Psoas muscle (tissue), 7 donors: ENCODE measurements at regions not wholly inside any gene's neighbourhood (a gene's known extent, or its start where the extent isn't known, plus 50 kb on each side); places are given as distances from the start of the nearest gene placed in this dataset.

ENCODE experiments used
- ATAC-seq, 4 donors: fragments of 200-7000 bp; cut with Tn5 transposase; one replicate each; pipeline ENCODE4 v1.9.1; 2020; ENCODE audit warnings: moderate library complexity in 3 of 4, mild to moderate bottlenecking in 2 of 4
- DNase-seq, 2 donors: peaks; one replicate each; pipeline ENCODE4 v3.0.0-alpha.2; 2020
- H3K27ac ChIP-seq: fragments of 200-600 bp; one replicate; pipeline ENCODE4 v1.8.0; 2022
- H3K27me3 ChIP-seq, 3 donors: fragments of 200-600 bp in 1 of 3; one replicate each; pipeline versions ENCODE4 v1.6.1 to v1.8.0; 2013 to 2022; ENCODE audit warnings: low read length in 2 of 3, mild to moderate bottlenecking in 2 of 3, moderate library complexity in 1 of 3; ENCODE audit not compliant: insufficient read depth in 3 of 3
- H3K36me3 ChIP-seq, 2 donors: fragments of 200-600 bp in 1 of 2; one replicate each; pipeline versions ENCODE4 v1.6.1 to v1.8.0; 2013 to 2022; ENCODE audit warnings: low read depth in 1 of 2, mild to moderate bottlenecking in 1 of 2, moderate library complexity in 1 of 2; ENCODE audit not compliant: insufficient read depth in 1 of 2
- H3K4me1 ChIP-seq: fragments of 200-600 bp; one replicate; pipeline ENCODE4 v1.8.0; 2022
- H3K4me3 ChIP-seq: fragments of 200-600 bp; one replicate; pipeline ENCODE4 v1.8.0; 2022; ENCODE audit warnings: mild to moderate bottlenecking
- H3K9me3 ChIP-seq: fragments of 200-600 bp; one replicate; pipeline ENCODE4 v1.8.0; 2022
- WGBS, 3 donors: extraction: QIAGEN DNeasy Blood & Tissue Kit; methylation state at CpG; one replicate each; pipeline versions ENCODE4 v1.1.6 to v1.1.7; 2013; 5-methylcytosine and 5-hydroxymethylcytosine counted together
- intact Hi-C, 2 donors: fragments of 100-400 bp; cut with DNase I; formaldehyde crosslinking; loops; one replicate each; pipeline versions ENCODE4 v1.11.0 to v1.14.2; 2022
- TF ChIP-seq, protein P1 (sequence below): fragments of 200-600 bp; IDR thresholded peaks from one replicate; pipeline ENCODE4 v1.8.0; 2022; ENCODE audit warnings: antibody characterized with exemption
- donor health status: healthy with polysubstance abuse.
- donor health status: DM: no; HTN: no; CAD: no; lungs with moderate emphysema.
- donor health status: Bipolar disorder and iron deficiency.
- donor health status: healthy.
- donor health status: DM: yes; HTN: yes; CAD: no.
- donor health status: DM: no; HTN: no; CAD: no.
- donor health status: DM: yes; HTN: yes; CAD: no.

DNA sequence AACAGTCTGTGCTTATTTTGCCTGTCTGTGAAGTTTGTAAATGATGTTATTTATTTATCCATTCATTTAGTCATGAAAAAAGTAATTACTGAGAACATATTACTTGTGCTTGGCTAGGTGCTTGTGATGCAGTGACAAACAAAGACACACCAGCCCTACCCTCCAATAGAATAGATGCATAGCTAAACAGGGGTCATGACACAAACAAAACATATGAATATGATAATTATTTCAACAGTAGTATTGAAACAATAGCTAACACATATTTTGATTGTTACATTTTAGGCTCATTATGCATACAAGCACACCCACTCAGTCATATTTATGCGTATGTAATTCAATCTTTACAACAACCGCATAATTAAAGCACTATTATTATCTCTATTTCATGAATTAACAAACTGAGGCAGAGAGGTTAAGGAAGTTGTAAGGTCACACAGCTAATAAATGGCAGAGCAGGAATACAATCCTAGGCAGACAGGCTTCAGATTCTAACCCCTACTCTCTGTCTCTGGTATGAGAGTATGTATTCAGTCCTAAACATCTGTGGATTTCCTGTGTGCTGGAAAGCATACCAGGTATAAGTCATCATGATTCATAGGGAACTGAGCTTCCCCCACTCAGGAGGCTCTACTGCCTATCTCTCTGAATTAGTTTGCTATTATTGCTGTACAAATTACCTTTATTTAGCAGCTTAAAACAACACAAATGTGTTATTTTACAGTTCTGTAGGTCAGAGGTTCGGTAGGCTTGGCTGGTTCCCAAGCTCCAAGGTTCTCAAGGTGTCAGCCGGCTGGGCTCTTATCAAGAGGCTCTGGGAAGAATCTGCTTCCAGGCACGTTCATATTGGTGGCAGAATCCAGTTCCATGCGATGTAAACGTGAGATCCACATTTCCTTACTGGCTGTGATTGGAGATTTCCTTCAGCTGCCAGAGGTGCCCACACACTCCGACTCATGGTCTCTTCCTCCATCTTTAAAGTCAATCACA lies 509.4 kb downstream of the GALC start:
- no peaks in the 10 kb centered on the region for H3K36me3 ChIP-seq
- H3K27ac ChIP-seq = no peak overlapping the region
- WGBS, 3 donors = 80 to 83% (median 83%) methylated on average over 8 of the region's 8 CpGs
- no peaks in the 10 kb centered on the region for H3K27me3 ChIP-seq
- DNase-seq = no peak
- H3K9me3 ChIP-seq = no peaks in the 10 kb centered on the region
- H3K4me3 ChIP-seq = no peak overlapping the region
- TF ChIP-seq, protein P1, sequence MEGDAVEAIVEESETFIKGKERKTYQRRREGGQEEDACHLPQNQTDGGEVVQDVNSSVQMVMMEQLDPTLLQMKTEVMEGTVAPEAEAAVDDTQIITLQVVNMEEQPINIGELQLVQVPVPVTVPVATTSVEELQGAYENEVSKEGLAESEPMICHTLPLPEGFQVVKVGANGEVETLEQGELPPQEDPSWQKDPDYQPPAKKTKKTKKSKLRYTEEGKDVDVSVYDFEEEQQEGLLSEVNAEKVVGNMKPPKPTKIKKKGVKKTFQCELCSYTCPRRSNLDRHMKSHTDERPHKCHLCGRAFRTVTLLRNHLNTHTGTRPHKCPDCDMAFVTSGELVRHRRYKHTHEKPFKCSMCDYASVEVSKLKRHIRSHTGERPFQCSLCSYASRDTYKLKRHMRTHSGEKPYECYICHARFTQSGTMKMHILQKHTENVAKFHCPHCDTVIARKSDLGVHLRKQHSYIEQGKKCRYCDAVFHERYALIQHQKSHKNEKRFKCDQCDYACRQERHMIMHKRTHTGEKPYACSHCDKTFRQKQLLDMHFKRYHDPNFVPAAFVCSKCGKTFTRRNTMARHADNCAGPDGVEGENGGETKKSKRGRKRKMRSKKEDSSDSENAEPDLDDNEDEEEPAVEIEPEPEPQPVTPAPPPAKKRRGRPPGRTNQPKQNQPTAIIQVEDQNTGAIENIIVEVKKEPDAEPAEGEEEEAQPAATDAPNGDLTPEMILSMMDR = no peak
- ATAC-seq = no peak
- H3K4me1 ChIP-seq = no peaks in the 10 kb centered on the region
- intact Hi-C loops = no loop called here

DNA sequence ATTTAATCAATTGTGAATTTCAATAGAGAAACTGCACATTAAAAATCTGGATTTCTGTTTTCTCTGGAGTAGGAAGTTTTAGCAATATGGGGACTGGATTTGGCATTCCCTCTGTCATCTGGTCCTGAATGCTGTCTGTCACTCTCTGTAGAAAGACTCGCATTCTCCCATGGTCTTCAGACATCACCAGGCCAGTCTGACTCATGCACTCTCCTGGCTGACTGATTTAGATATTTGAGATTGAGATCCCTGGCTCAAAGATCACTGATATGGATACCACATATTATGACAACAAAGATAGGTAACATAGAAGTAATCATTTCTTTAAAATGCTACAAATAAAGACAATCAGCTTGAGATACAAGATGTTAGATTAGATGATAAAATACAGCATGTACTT lies 524.5 kb downstream of the GALC start:
- WGBS, 3 donors = 80 to 92% (median 81%) methylated on average over 1 of the region's 1 CpG
- intact Hi-C loops = no loop called here
- DNase-seq (no peak), ATAC-seq (no peak)
- H3K4me1 ChIP-seq = no peaks in the 10 kb centered on the region
- H3K27ac ChIP-seq = no peak overlapping the region
- no peak overlapping the region for H3K4me3 ChIP-seq
- no peaks in the 10 kb centered on the region for H3K36me3 ChIP-seq
- no peaks in the 10 kb centered on the region for H3K27me3 ChIP-seq
- no peaks in the 10 kb centered on the region for H3K9me3 ChIP-seq
- TF ChIP-seq, protein P1 = no peak

DNA sequence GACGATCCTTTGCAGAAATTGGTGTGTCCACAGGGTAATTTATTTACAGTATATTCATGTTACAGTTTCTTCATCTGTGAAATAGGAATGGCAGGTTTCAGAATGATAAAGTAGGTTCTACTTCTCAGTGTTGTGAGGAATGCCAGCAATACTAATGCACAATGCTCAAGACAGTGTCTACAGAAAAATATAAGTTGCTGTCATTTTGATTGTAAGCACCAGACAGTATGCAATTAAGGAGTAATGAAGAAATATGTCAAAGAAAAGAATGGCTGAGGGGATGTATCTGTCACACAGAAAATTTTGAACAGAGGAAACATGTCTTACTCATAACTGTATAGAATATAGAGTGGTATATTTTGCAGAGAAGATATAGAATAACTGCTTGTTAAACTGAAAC lies 525.4 kb downstream of the GALC start:
- Histone ChIP-seq H3K27me3 (no peaks in the 10 kb centered on the region), H3K36me3 (no peaks in the 10 kb centered on the region), H3K4me3 (no peak overlapping the region), H3K27ac (no peak overlapping the region), H3K4me1 (no peaks in the 10 kb centered on the region), H3K9me3 (no peaks in the 10 kb centered on the region)
- DNase-seq (no peak), ATAC-seq (no peak)
- WGBS, 3 donors = 55 to 59% (median 59%) methylated on average over 1 of the region's 1 CpG
- intact Hi-C loops = no loop called here
- TF ChIP-seq, protein P1 = no peak

DNA sequence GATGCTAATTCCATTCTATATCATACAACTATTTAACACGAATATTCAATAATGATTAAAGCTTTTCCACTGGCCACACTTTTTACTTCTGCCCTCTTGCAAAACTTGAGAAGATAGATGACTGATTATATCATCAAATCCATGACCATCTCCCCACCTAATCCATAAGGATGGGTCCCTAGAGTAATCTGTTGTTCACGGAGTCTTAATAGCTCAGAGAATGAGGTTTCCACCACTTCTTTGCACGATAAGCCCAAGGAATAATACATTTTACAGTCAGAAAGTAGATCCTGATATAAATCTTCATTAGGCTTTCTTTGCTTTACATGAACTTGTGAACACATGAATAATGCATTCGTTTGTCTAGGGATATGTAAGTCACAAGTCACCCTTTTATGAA lies 527.2 kb downstream of the GALC start:
- Histone ChIP-seq H3K27ac (no peak overlapping the region), H3K27me3 (no peaks in the 10 kb centered on the region), H3K36me3 (no peaks in the 10 kb centered on the region), H3K4me1 (no peaks in the 10 kb centered on the region), H3K4me3 (no peak overlapping the region), H3K9me3 (no peaks in the 10 kb centered on the region)
- ATAC-seq = no peak
- DNase-seq = no peak
- TF ChIP-seq, protein P1 = no peak
- intact Hi-C loops = no loop called here
- WGBS, 3 donors = 56 to 62% (median 58%) methylated on average over 4 of the region's 4 CpGs
